ENCODE measurements at regions not wholly inside any gene's neighbourhood (a gene's known extent, or its start where the extent isn't known, plus 50 kb on each side); places are given as distances from the start of the nearest gene placed in this dataset.

DNA sequence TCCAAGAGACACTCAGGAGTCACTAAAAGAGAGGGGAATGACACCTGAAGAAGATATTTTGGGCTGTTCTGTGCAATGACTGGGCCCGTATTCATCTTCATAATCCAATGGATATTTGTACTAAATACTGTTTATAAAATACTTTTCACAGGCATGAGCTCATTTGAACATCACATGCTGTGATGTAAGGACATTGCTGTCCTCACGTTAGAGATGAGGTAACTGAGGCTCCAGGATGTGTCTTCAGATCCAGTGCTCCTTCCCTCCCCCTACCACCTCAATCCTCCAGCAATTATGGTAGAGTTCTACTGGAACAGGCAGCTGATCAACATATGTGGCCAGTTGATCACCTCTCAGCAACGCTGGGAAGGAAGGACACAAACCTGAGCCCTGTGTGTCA is 139.4 kb upstream of the OSMR start:
- TF ChIP-seq POLR2AphosphoS5 (IDR thresholded peaks at IDR 0.05): no peak
- TF ChIP-seq, protein P1, sequence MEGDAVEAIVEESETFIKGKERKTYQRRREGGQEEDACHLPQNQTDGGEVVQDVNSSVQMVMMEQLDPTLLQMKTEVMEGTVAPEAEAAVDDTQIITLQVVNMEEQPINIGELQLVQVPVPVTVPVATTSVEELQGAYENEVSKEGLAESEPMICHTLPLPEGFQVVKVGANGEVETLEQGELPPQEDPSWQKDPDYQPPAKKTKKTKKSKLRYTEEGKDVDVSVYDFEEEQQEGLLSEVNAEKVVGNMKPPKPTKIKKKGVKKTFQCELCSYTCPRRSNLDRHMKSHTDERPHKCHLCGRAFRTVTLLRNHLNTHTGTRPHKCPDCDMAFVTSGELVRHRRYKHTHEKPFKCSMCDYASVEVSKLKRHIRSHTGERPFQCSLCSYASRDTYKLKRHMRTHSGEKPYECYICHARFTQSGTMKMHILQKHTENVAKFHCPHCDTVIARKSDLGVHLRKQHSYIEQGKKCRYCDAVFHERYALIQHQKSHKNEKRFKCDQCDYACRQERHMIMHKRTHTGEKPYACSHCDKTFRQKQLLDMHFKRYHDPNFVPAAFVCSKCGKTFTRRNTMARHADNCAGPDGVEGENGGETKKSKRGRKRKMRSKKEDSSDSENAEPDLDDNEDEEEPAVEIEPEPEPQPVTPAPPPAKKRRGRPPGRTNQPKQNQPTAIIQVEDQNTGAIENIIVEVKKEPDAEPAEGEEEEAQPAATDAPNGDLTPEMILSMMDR (IDR thresholded peaks at IDR 0.05): no peak
